Endodermal cell (in vitro differentiated cells): ENCODE measurements at regions not wholly inside any gene's neighbourhood (a gene's known extent, or its start where the extent isn't known, plus 50 kb on each side); places are given as distances from the start of the nearest gene placed in this dataset.

Experiments
- DNase-seq: peaks from one replicate; pipeline ENCODE4 v3.0.0-alpha.2; 2017
- H3K27ac ChIP-seq: 2 replicates; pipeline ENCODE4 v1.5.1; 2013; ENCODE audit warnings: mild to moderate bottlenecking, low read depth, low read length, moderate library complexity
- H3K27me3 ChIP-seq: 2 replicates; pipeline ENCODE4 v1.6.1; 2013; ENCODE audit warnings: mild to moderate bottlenecking, low read length, moderate library complexity; ENCODE audit not compliant: insufficient read depth, control insufficient read depth, poor library complexity, severe bottlenecking
- H3K36me3 ChIP-seq: 2 replicates; pipeline ENCODE4 v1.7.0; 2013; ENCODE audit warnings: mild to moderate bottlenecking, low read length, moderate library complexity; ENCODE audit not compliant: control insufficient read depth, insufficient read depth
- H3K4me1 ChIP-seq: one replicate; pipeline ENCODE4 v1.7.0; 2013; ENCODE audit warnings: low read length; ENCODE audit not compliant: control insufficient read depth, insufficient read depth
- H3K4me3 ChIP-seq: 2 replicates; pipeline ENCODE4 v1.5.1; 2013; ENCODE audit warnings: mild to moderate bottlenecking, low read length, moderate library complexity
- H3K9ac ChIP-seq: 2 replicates; pipeline ENCODE4 v1.6.1; 2013; ENCODE audit warnings: mild to moderate bottlenecking, low read length, moderate library complexity; ENCODE audit not compliant: poor library complexity, severe bottlenecking; ENCODE audit errors: extremely low read depth
- H3K9me3 ChIP-seq: 2 replicates; pipeline ENCODE4 v1.6.1; 2013; ENCODE audit warnings: mild to moderate bottlenecking, low read length, moderate library complexity; ENCODE audit not compliant: control insufficient read depth
- H3K27ac Mint-ChIP-seq: 2 replicates; pipeline ENCODE4 v1.8.0; 2020; ENCODE audit warnings: mixed read lengths
- H3K27me3 Mint-ChIP-seq: 2 replicates; pipeline ENCODE4 v1.8.0; 2021; ENCODE audit warnings: mild to moderate bottlenecking, mixed read lengths; ENCODE audit not compliant: insufficient read depth
- H3K36me3 Mint-ChIP-seq: 2 replicates; pipeline ENCODE4 v1.8.0; 2020; ENCODE audit warnings: low read depth, mixed read lengths
- H3K4me1 Mint-ChIP-seq: 2 replicates; pipeline ENCODE4 v1.8.0; 2020; ENCODE audit warnings: mixed read lengths
- H3K4me3 Mint-ChIP-seq: 2 replicates; pipeline ENCODE4 v1.8.0; 2020; ENCODE audit warnings: mild to moderate bottlenecking, moderate library complexity, mixed read lengths
- H3K9me3 Mint-ChIP-seq: 2 replicates; pipeline ENCODE4 v1.8.0; 2020; ENCODE audit warnings: mild to moderate bottlenecking, mixed read lengths
- CTCF ChIP-seq: fragments of 200-600 bp; sonication (generic); conservative IDR thresholded peaks from 2 replicates; pipeline ENCODE4 v1.5.0; 2021; ENCODE audit warnings: antibody characterized with exemption, mild to moderate bottlenecking
- WGBS, 2 experiments: methylation state at CpG; one replicate each; pipeline versions ENCODE4 v1.1.5 to v1.1.7; 2013; ENCODE audit warnings: missing lambda C conversion rate in 2 of 2, mixed read lengths in 1 of 2; ENCODE audit not compliant: insufficient coverage in 1 of 2, insufficient read length in 1 of 2; 5-methylcytosine and 5-hydroxymethylcytosine counted together

DNA sequence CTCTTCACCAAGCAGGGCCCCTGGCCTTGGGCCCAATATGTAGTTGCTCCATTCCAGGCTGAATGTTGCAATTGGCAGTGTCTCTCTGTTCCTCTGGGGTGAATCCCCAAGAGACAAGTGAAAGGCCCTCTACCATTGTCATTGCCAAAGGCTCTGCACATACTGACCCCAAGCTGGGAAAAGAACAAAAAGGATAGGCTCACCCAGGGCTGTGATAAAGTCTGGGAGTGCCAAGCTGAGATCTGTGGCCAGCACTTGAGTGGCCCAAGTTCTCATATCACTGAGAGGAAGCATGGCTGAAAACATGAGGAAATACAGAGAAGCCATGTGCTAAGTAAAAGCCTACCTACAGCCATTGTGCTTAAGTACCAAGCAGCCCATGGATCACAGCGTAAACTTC, 612.2 kb upstream of the EPHA6 start:
- Histone ChIP-seq H3K9me3 (no peaks in the 10 kb centered on the region), H3K27ac (no peak overlapping the region), H3K4me3 (no peak overlapping the region), H3K4me1 (no peaks in the 10 kb centered on the region), H3K27me3 (no peaks in the 10 kb centered on the region), H3K36me3 (no peaks in the 10 kb centered on the region), H3K9ac (no peak overlapping the region)
- DNase-seq = no peak
- Mint-ChIP-seq H3K36me3 (no peaks in the 10 kb centered on the region), H3K27me3 (no peaks in the 10 kb centered on the region), H3K27ac (no peak overlapping the region), H3K4me1 (no peaks in the 10 kb centered on the region), H3K9me3 (no peaks in the 10 kb centered on the region), H3K4me3 (no peak overlapping the region)
- 96% methylated on average over 1 of the region's 1 CpG; no CpG with 5 or more reads in 1 of the 2 experiments for WGBS, 2 experiments
- TF ChIP-seq CTCF = no peak

- peaks cover 11% of the 10 kb centered on the region for H3K9me3 Mint-ChIP-seq
- DNase-seq = no peak
- Histone ChIP-seq H3K9ac (no peak overlapping the region), H3K36me3 (no peaks in the 10 kb centered on the region), H3K4me3 (no peak overlapping the region), H3K9me3 (no peaks in the 10 kb centered on the region), H3K27ac (no peak overlapping the region), H3K4me1 (no peaks in the 10 kb centered on the region), H3K27me3 (no peaks in the 10 kb centered on the region)
- no peaks in the 10 kb centered on the region for H3K27me3 Mint-ChIP-seq
- no peak for TF ChIP-seq CTCF
- peaks cover 2% of the 10 kb centered on the region for H3K36me3 Mint-ChIP-seq
- H3K27ac Mint-ChIP-seq = no peak overlapping the region
- no peaks in the 10 kb centered on the region for H3K4me1 Mint-ChIP-seq
- WGBS, 2 experiments = 93% methylated on average over 1 of the region's 1 CpG; no CpG with 5 or more reads in 1 of the 2 experiments
- no peak overlapping the region for H3K4me3 Mint-ChIP-seq
These were observed 604.7 kb upstream of the EPHA6 start for GRCh38 chr3:96209699-96210098.

- Mint-ChIP-seq H3K27ac (no peak overlapping the region), H3K4me1 (no peaks in the 10 kb centered on the region), H3K9me3 (peaks cover 11% of the 10 kb centered on the region), H3K36me3 (peaks cover 2% of the 10 kb centered on the region), H3K27me3 (no peaks in the 10 kb centered on the region), H3K4me3 (no peak overlapping the region)
- Histone ChIP-seq H3K4me1 (no peaks in the 10 kb centered on the region), H3K27ac (no peak overlapping the region), H3K36me3 (no peaks in the 10 kb centered on the region), H3K9ac (no peak overlapping the region), H3K4me3 (no peak overlapping the region), H3K9me3 (no peaks in the 10 kb centered on the region), H3K27me3 (no peaks in the 10 kb centered on the region)
- 97% methylated on average over 3 of the region's 3 CpGs; no CpG with 5 or more reads in 1 of the 2 experiments for WGBS, 2 experiments
- no peak for TF ChIP-seq CTCF
- DNase-seq = no peak
These were observed 601.0 kb upstream of the EPHA6 start for GRCh38 chr3:96213393-96213792.
